MM.1S (cell line): ENCODE measurements at regions not wholly inside any gene's neighbourhood (a gene's known extent, or its start where the extent isn't known, plus 50 kb on each side); places are given as distances from the start of the nearest gene placed in this dataset.

Experiments
- DNase-seq: peaks from one replicate; pipeline ENCODE4 v3.0.0-alpha.2; 2015
- H2AFZ ChIP-seq: fragments of 300-600 bp; sonication (generic); 2 replicates; pipeline ENCODE4 v1.6.0; 2016; ENCODE audit warnings: antibody characterized with exemption, low read length
- H3F3A ChIP-seq: fragments of 300-600 bp; sonication (generic); 2 replicates; pipeline ENCODE4 v1.6.1; 2016; ENCODE audit warnings: mild to moderate bottlenecking, antibody characterized with exemption, low read length, moderate library complexity, mixed read lengths; ENCODE audit not compliant: insufficient read depth
- H3K27ac ChIP-seq: fragments of 300-600 bp; sonication (generic); 2 replicates; pipeline ENCODE4 v1.5.1; 2016; ENCODE audit warnings: mild to moderate bottlenecking, low read length
- H3K27me3 ChIP-seq: fragments of 300-600 bp; sonication (generic); replicated peaks from 2 replicates; pipeline ENCODE4 v1.6.0; 2016; ENCODE audit warnings: low read length; ENCODE audit not compliant: insufficient read depth
- H3K36me3 ChIP-seq: fragments of 300-600 bp; sonication (generic); replicated peaks from 2 replicates; pipeline ENCODE4 v1.6.1; 2016; ENCODE audit warnings: mild to moderate bottlenecking, low read length, mixed read lengths; ENCODE audit not compliant: insufficient read depth
- H3K4me1 ChIP-seq: fragments of 300-600 bp; sonication (generic); 2 replicates; pipeline ENCODE4 v1.6.1; 2016; ENCODE audit warnings: low read length, mixed read lengths
- H3K4me2 ChIP-seq: fragments of 300-600 bp; sonication (generic); 2 replicates; pipeline ENCODE4 v1.6.0; 2016; ENCODE audit warnings: low read depth, low read length
- H3K4me3 ChIP-seq: fragments of 300-600 bp; sonication (generic); 2 replicates; pipeline ENCODE4 v1.5.1; 2016; ENCODE audit warnings: low read length, mixed read lengths
- H3K79me2 ChIP-seq: fragments of 300-600 bp; sonication (generic); 2 replicates; pipeline ENCODE4 v1.6.1; 2016; ENCODE audit warnings: mixed run types, low read length, mixed read lengths
- H3K9ac ChIP-seq: fragments of 300-600 bp; sonication (generic); 2 replicates; pipeline ENCODE4 v1.6.1; 2016; ENCODE audit warnings: low read length, mixed read lengths
- H3K9me2 ChIP-seq: fragments of 300-600 bp; sonication (generic); replicated peaks from 2 replicates; pipeline ENCODE4 v1.6.1; 2016; ENCODE audit warnings: mild to moderate bottlenecking, low read length, mixed read lengths; ENCODE audit not compliant: insufficient read depth
- H3K9me3 ChIP-seq: fragments of 300-600 bp; sonication (generic); replicated peaks from 2 replicates; pipeline ENCODE4 v1.6.1; 2016; ENCODE audit warnings: mild to moderate bottlenecking, low read length, mixed read lengths; ENCODE audit not compliant: insufficient read depth
- H4K20me1 ChIP-seq: fragments of 300-600 bp; sonication (generic); 2 replicates; pipeline ENCODE4 v1.6.1; 2016; ENCODE audit warnings: mild to moderate bottlenecking, low read length, moderate library complexity, mixed read lengths; ENCODE audit not compliant: insufficient read depth
- CTCF ChIP-seq: fragments of 300-600 bp; sonication (generic); IDR thresholded peaks from 2 replicates; pipeline ENCODE4 v1.5.1; 2016; ENCODE audit warnings: antibody characterized with exemption, low read length, mixed read lengths
- EZH2 ChIP-seq: fragments of 300-600 bp; sonication (generic); optimal IDR thresholded peaks from 2 replicates; pipeline ENCODE3; 2017; ENCODE audit warnings: low read depth, mild to moderate bottlenecking, antibody characterized with exemption, low read length, mixed read lengths
- EZH2phosphoT487 ChIP-seq: fragments of 300-600 bp; sonication (generic); IDR thresholded peaks from 2 replicates; pipeline ENCODE4 v1.6.1; 2018; ENCODE audit warnings: antibody characterized with exemption, low read length

GRCh38 chr18:8498905-8499304, 110.3 kb upstream of the RAB12 start:
- no peaks in the 10 kb centered on the region for H3K27me3 ChIP-seq
- no peaks in the 10 kb centered on the region for H4K20me1 ChIP-seq
- no peaks in the 10 kb centered on the region for H3K79me2 ChIP-seq
- H3K36me3 ChIP-seq = no peaks in the 10 kb centered on the region
- H3K4me2 ChIP-seq = no peak overlapping the region
- H3K9ac ChIP-seq = no peak overlapping the region
- no peaks in the 10 kb centered on the region for H3K4me1 ChIP-seq
- no peaks in the 10 kb centered on the region for H3F3A ChIP-seq
- H3K27ac ChIP-seq = no peak overlapping the region
- no peak for DNase-seq
- no peaks in the 10 kb centered on the region for H3K9me2 ChIP-seq
- H3K4me3 ChIP-seq = no peak overlapping the region
- no peak overlapping the region for H2AFZ ChIP-seq
- H3K9me3 ChIP-seq = no peaks in the 10 kb centered on the region
- no peak for TF ChIP-seq EZH2phosphoT487

GRCh38 chr18:8499810-8500675, 109.2 kb upstream of the RAB12 start:
- H3K9me2 ChIP-seq = no peaks in the 10 kb centered on the region
- no peak for DNase-seq
- TF ChIP-seq EZH2 = no peak
- TF ChIP-seq CTCF = no peak
- no peak for TF ChIP-seq EZH2phosphoT487
- H2AFZ ChIP-seq = no peak overlapping the region
- no peak overlapping the region for H3K27ac ChIP-seq
- no peaks in the 10 kb centered on the region for H3F3A ChIP-seq
- H3K4me3 ChIP-seq = no peak overlapping the region
- H3K79me2 ChIP-seq = no peaks in the 10 kb centered on the region
- no peaks in the 10 kb centered on the region for H3K36me3 ChIP-seq
- no peaks in the 10 kb centered on the region for H4K20me1 ChIP-seq
- H3K27me3 ChIP-seq = no peaks in the 10 kb centered on the region
- H3K4me1 ChIP-seq = no peaks in the 10 kb centered on the region
- no peaks in the 10 kb centered on the region for H3K9me3 ChIP-seq
- H3K4me2 ChIP-seq = no peak overlapping the region
- H3K9ac ChIP-seq = no peak overlapping the region

- Histone ChIP-seq H3K9me3 (no peaks in the 10 kb centered on the region), H3K4me1 (no peaks in the 10 kb centered on the region), H3K4me3 (no peak overlapping the region), H3K36me3 (no peaks in the 10 kb centered on the region), H3K79me2 (no peaks in the 10 kb centered on the region), H3K27ac (no peak overlapping the region), H3K27me3 (no peaks in the 10 kb centered on the region), H3K9ac (no peak overlapping the region), H4K20me1 (no peaks in the 10 kb centered on the region), H2AFZ (no peak overlapping the region), H3F3A (no peaks in the 10 kb centered on the region), H3K9me2 (no peaks in the 10 kb centered on the region), H3K4me2 (no peak overlapping the region)
- no peak for DNase-seq
- TF ChIP-seq CTCF (no peak), EZH2phosphoT487 (no peak), EZH2 (no peak)
Measured at GRCh38 chr18:8501044-8501443, 108.2 kb upstream of the RAB12 start.

- Histone ChIP-seq H3K4me1 (no peaks in the 10 kb centered on the region), H3K9me2 (no peaks in the 10 kb centered on the region), H3K27me3 (no peaks in the 10 kb centered on the region), H3K36me3 (no peaks in the 10 kb centered on the region), H3K27ac (no peak overlapping the region), H2AFZ (no peak overlapping the region), H3K4me2 (no peak overlapping the region), H3K9ac (no peak overlapping the region), H4K20me1 (no peaks in the 10 kb centered on the region), H3K9me3 (no peaks in the 10 kb centered on the region), H3K4me3 (no peak overlapping the region), H3K79me2 (no peaks in the 10 kb centered on the region), H3F3A (no peaks in the 10 kb centered on the region)
- TF ChIP-seq EZH2phosphoT487 (no peak), CTCF (no peak), EZH2 (no peak)
- no peak for DNase-seq
Measured at GRCh38 chr18:8503248-8503647, 106.0 kb upstream of the RAB12 start.
